ENCODE measurements at regions not wholly inside any gene's neighbourhood (a gene's known extent, or its start where the extent isn't known, plus 50 kb on each side); places are given as distances from the start of the nearest gene placed in this dataset.

GRCh38 chr7:81503336-81503735 is 266.5 kb downstream of the HGF start:
- no peaks in the 10 kb centered on the region for H4K20me1 ChIP-seq (replicated peaks; ENCODE audit: control insufficient read depth, extremely low read depth, insufficient read depth, low read length)
- no peaks in the 10 kb centered on the region for H3K27me3 ChIP-seq (ENCODE audit: control insufficient read depth in 2 of 2, insufficient read depth in 2 of 2, low read length in 2 of 2)
- H3K4me3 ChIP-seq (replicated peaks in 1 of 3; ENCODE audit: insufficient read depth in 1 of 3, low read depth in 1 of 3, low read length in 3 of 3), result no peak overlapping the region
- no peaks in the 10 kb centered on the region for H3K9me3 ChIP-seq (replicated peaks; ENCODE audit: control insufficient read depth, insufficient read depth, low read length)
- no TSS peak for BruUV-seq (replicated peaks)
- FAIRE-seq (no peak), DNase-seq (ENCODE audit: low read depth, low spot score) (no peak)
- H3K79me2 ChIP-seq (ENCODE audit: control insufficient read depth, insufficient read depth, low read length), result no peaks in the 10 kb centered on the region
- TF ChIP-seq GATA2 (IDR thresholded peaks at IDR 0.05; ENCODE audit: insufficient read depth, insufficient read length, low read depth, low read length), result no peak
- TF ChIP-seq FOS (IDR thresholded peaks at IDR 0.05; ENCODE audit: borderline replicate concordance, insufficient read depth, low read length), result no peak
- no peak for TF ChIP-seq JUN (IDR thresholded peaks at IDR 0.05; ENCODE audit: borderline replicate concordance, insufficient read depth, insufficient read length, low read depth)
- TF ChIP-seq CTCF (IDR thresholded peaks at IDR 0.05; ENCODE audit: extremely low read depth in 1 of 2, insufficient read depth in 1 of 2, low read depth in 1 of 2, low read length in 2 of 2), result no peak
- TF ChIP-seq EZH2 (IDR thresholded peaks at IDR 0.05; ENCODE audit: borderline replicate concordance, low read depth, low read length, severe bottlenecking), result no peak
- TF ChIP-seq POLR2A (IDR thresholded peaks at IDR 0.05; ENCODE audit: low read depth, low read length), result no peak
- no peak for TF ChIP-seq MAX (IDR thresholded peaks at IDR 0.05; ENCODE audit: insufficient read depth, insufficient read length)
- TF ChIP-seq MYC (IDR thresholded peaks at IDR 0.05; ENCODE audit: low read depth, low read length), result no peak
- TF ChIP-seq POLR2AphosphoS5 (IDR thresholded peaks at IDR 0.05; ENCODE audit: insufficient read depth, low read depth, low read length), result no peak
- H2AFZ ChIP-seq (ENCODE audit: low read depth, low read length), result no peak overlapping the region
- H3K9ac ChIP-seq (replicated peaks; ENCODE audit: extremely low read depth, insufficient read depth, low read length), result no peak overlapping the region
- intact Hi-C loops (cut with micrococcal nuclease) (loop anchor here (5.0 kb wide), 2 partner anchors 274 to 384 kb away; no protein-coding TSS in a partner anchor), dilution Hi-C loops (cut with MboI; ENCODE audit: extremely low pct_ligation_motif_present, low sequenced_read_pairs) (loop anchor here (25.0 kb wide), 1 partner anchor 259 kb away; the partner anchor contains the start of gene HGF)
- H3K4me2 ChIP-seq (ENCODE audit: insufficient read depth, low read length), result no peak overlapping the region
- no peaks in the 10 kb centered on the region for H3K36me3 ChIP-seq (ENCODE audit: control insufficient read depth in 2 of 2, extremely low read depth in 1 of 2, insufficient read depth in 2 of 2, low read length in 2 of 2)
- CTCF ChIA-PET, result interaction anchor here (0.7 kb wide), 1 partner anchor 21 kb away, joined by 3 read pairs; no protein-coding TSS in a partner anchor
- POLR2A ChIA-PET, result no interaction called here
- no peak overlapping the region for H3K27ac ChIP-seq (ENCODE audit: insufficient read depth, low read depth, low read length)
- peaks cover 14% of the 10 kb centered on the region for H3K4me1 ChIP-seq (ENCODE audit: control insufficient read depth, extremely low read depth, insufficient read depth, low read length)
- no peaks in the 10 kb centered on the region for H3K9me1 ChIP-seq (replicated peaks; ENCODE audit: control insufficient read depth, extremely low read depth, insufficient read depth, low read length)
